ENCODE measurements at regions not wholly inside any gene's neighbourhood (a gene's known extent, or its start where the extent isn't known, plus 50 kb on each side); places are given as distances from the start of the nearest gene placed in this dataset.

DNA sequence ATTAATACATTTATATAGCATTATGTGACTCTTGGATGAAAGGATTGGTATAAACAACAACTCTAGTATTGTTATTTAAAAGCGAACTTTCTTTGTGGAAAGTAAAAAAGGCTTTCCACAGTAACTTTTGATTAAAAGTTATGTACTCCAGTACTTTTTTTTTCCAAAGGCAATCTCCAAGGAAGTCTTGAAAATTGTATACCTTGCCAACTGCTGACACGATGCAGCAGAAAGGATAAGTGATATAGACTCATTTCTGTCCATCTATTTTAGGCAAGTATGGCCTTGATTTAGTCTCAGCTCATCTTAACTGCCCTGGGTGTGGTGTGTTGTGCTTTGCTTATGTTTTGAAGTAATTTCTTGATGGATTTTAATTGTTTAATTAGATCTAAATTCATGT, 79.7 kb downstream of the OTOL1 start:
- H3K4me2 ChIP-seq (ENCODE audit: extremely low read depth, insufficient read depth, low read length): no peak overlapping the region
- H3K36me3 ChIP-seq (ENCODE audit: control insufficient read depth, insufficient read depth, low read length): no peaks in the 10 kb centered on the region
- no peak overlapping the region for H2AFZ ChIP-seq (ENCODE audit: low read length)
- no peak overlapping the region for H3K4me3 ChIP-seq (replicated peaks in 1 of 4; ENCODE audit: control extremely low read depth in 1 of 4, insufficient read depth in 1 of 4, low read depth in 3 of 4, low read length in 4 of 4)
- DNase-seq (ENCODE audit: low read depth in 2 of 2): no peak
- no peaks in the 10 kb centered on the region for H3K79me2 ChIP-seq (ENCODE audit: control insufficient read depth, insufficient read depth, low read length)
- H3K9ac ChIP-seq (ENCODE audit: insufficient read depth, low read length): no peak overlapping the region
- H4K20me1 ChIP-seq (ENCODE audit: control insufficient read depth, extremely low read depth, insufficient read depth, low read length): no peaks in the 10 kb centered on the region
- TF ChIP-seq EZH2 (IDR thresholded peaks at IDR 0.05; ENCODE audit: low read length, missing control alignments): no peak
- TF ChIP-seq, protein P1, sequence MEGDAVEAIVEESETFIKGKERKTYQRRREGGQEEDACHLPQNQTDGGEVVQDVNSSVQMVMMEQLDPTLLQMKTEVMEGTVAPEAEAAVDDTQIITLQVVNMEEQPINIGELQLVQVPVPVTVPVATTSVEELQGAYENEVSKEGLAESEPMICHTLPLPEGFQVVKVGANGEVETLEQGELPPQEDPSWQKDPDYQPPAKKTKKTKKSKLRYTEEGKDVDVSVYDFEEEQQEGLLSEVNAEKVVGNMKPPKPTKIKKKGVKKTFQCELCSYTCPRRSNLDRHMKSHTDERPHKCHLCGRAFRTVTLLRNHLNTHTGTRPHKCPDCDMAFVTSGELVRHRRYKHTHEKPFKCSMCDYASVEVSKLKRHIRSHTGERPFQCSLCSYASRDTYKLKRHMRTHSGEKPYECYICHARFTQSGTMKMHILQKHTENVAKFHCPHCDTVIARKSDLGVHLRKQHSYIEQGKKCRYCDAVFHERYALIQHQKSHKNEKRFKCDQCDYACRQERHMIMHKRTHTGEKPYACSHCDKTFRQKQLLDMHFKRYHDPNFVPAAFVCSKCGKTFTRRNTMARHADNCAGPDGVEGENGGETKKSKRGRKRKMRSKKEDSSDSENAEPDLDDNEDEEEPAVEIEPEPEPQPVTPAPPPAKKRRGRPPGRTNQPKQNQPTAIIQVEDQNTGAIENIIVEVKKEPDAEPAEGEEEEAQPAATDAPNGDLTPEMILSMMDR (conservative IDR thresholded peaks at IDR 0.05 in 1 of 2, IDR thresholded peaks at IDR 0.05 in 1 of 2; ENCODE audit: low read depth in 1 of 2, low read length in 2 of 2): no peak
- no peak overlapping the region for H3K27ac ChIP-seq (ENCODE audit: insufficient read depth, low read length)
- no peaks in the 10 kb centered on the region for H3K4me1 ChIP-seq (ENCODE audit: control insufficient read depth, extremely low read depth, insufficient read depth, low read length)
- no peaks in the 10 kb centered on the region for H3K27me3 ChIP-seq (ENCODE audit: control insufficient read depth, insufficient read depth, low read length)
- H3K9me3 ChIP-seq (ENCODE audit: control insufficient read depth, insufficient read depth, low read depth, low read length): no peaks in the 10 kb centered on the region

GRCh38 chr3:161576714-161577510, 80.3 kb downstream of the OTOL1 start:
- Histone ChIP-seq H3K4me2 (ENCODE audit: extremely low read depth, insufficient read depth, low read length) (no peak overlapping the region), H3K9ac (ENCODE audit: insufficient read depth, low read length) (no peak overlapping the region), H3K9me3 (ENCODE audit: control insufficient read depth, insufficient read depth, low read depth, low read length) (no peaks in the 10 kb centered on the region), H3K4me3 (replicated peaks in 1 of 4; ENCODE audit: control extremely low read depth in 1 of 4, insufficient read depth in 1 of 4, low read depth in 3 of 4, low read length in 4 of 4) (no peak overlapping the region), H4K20me1 (ENCODE audit: control insufficient read depth, extremely low read depth, insufficient read depth, low read length) (no peaks in the 10 kb centered on the region), H3K27me3 (ENCODE audit: control insufficient read depth, insufficient read depth, low read length) (no peaks in the 10 kb centered on the region), H3K36me3 (ENCODE audit: control insufficient read depth, insufficient read depth, low read length) (no peaks in the 10 kb centered on the region), H3K4me1 (ENCODE audit: control insufficient read depth, extremely low read depth, insufficient read depth, low read length) (no peaks in the 10 kb centered on the region), H3K27ac (ENCODE audit: insufficient read depth, low read length) (no peak overlapping the region), H2AFZ (ENCODE audit: low read length) (no peak overlapping the region), H3K79me2 (ENCODE audit: control insufficient read depth, insufficient read depth, low read length) (no peaks in the 10 kb centered on the region)
- TF ChIP-seq, protein P1 (conservative IDR thresholded peaks at IDR 0.05 in 1 of 2, IDR thresholded peaks at IDR 0.05 in 1 of 2; ENCODE audit: low read depth in 1 of 2, low read length in 2 of 2): no peak
- TF ChIP-seq EZH2 (IDR thresholded peaks at IDR 0.05; ENCODE audit: low read length, missing control alignments): no peak
- no peak for DNase-seq (ENCODE audit: low read depth in 2 of 2)

- H3K4me3 ChIP-seq (replicated peaks in 1 of 4; ENCODE audit: control extremely low read depth in 1 of 4, insufficient read depth in 1 of 4, low read depth in 3 of 4, low read length in 4 of 4): no peak overlapping the region
- no peak overlapping the region for H2AFZ ChIP-seq (ENCODE audit: low read length)
- H4K20me1 ChIP-seq (ENCODE audit: control insufficient read depth, extremely low read depth, insufficient read depth, low read length): no peaks in the 10 kb centered on the region
- no peak overlapping the region for H3K27ac ChIP-seq (ENCODE audit: insufficient read depth, low read length)
- H3K9ac ChIP-seq (ENCODE audit: insufficient read depth, low read length): no peak overlapping the region
- no peaks in the 10 kb centered on the region for H3K36me3 ChIP-seq (ENCODE audit: control insufficient read depth, insufficient read depth, low read length)
- no peak for DNase-seq (ENCODE audit: low read depth in 2 of 2)
- no peaks in the 10 kb centered on the region for H3K79me2 ChIP-seq (ENCODE audit: control insufficient read depth, insufficient read depth, low read length)
- H3K27me3 ChIP-seq (ENCODE audit: control insufficient read depth, insufficient read depth, low read length): no peaks in the 10 kb centered on the region
- no peaks in the 10 kb centered on the region for H3K4me1 ChIP-seq (ENCODE audit: control insufficient read depth, extremely low read depth, insufficient read depth, low read length)
- H3K4me2 ChIP-seq (ENCODE audit: extremely low read depth, insufficient read depth, low read length): no peak overlapping the region
- TF ChIP-seq, protein P1 (conservative IDR thresholded peaks at IDR 0.05 in 1 of 2, IDR thresholded peaks at IDR 0.05 in 1 of 2; ENCODE audit: low read depth in 1 of 2, low read length in 2 of 2): no peak
- TF ChIP-seq EZH2 (IDR thresholded peaks at IDR 0.05; ENCODE audit: low read length, missing control alignments): no peak
- H3K9me3 ChIP-seq (ENCODE audit: control insufficient read depth, insufficient read depth, low read depth, low read length): no peaks in the 10 kb centered on the region
Observed at GRCh38 chr3:161577662-161578061, 81.1 kb downstream of the OTOL1 start.
